ENCODE measurements at regions not wholly inside any gene's neighbourhood (a gene's known extent, or its start where the extent isn't known, plus 50 kb on each side); places are given as distances from the start of the nearest gene placed in this dataset.
"Not testable (repeated sequence)": the region's sequence is repeated elsewhere in the genome, so short reads cannot be mapped to it uniquely, and the experiment has no call there.

GRCh38 chr3:20810555-20810954 is 624.5 kb upstream of the SGO1 start:
- no peak for DNase-seq

- DNase-seq, result no peak
Observed at GRCh38 chr3:20809356-20809755, 623.4 kb upstream of the SGO1 start.

- DNase-seq, result no peak
Observed at GRCh38 chr3:20808864-20809263, 622.9 kb upstream of the SGO1 start.

GRCh38 chr3:20798666-20799065 is 612.7 kb upstream of the SGO1 start:
- DNase-seq, result no peak

- DNase-seq, result no peak
Observed at GRCh38 chr3:20787005-20787404, 601.0 kb upstream of the SGO1 start.

- DNase-seq, result no peak
Observed at GRCh38 chr3:20776692-20777091, 590.7 kb upstream of the SGO1 start.

- no peak for DNase-seq
Observed at GRCh38 chr3:20776286-20776685, 590.3 kb upstream of the SGO1 start.

- DNase-seq, result no peak
Observed at GRCh38 chr3:20773320-20773984, 587.4 kb upstream of the SGO1 start.

GRCh38 chr3:20772869-20773268 is 586.9 kb upstream of the SGO1 start:
- no peak for DNase-seq

GRCh38 chr3:20769430-20769829 is 583.4 kb upstream of the SGO1 start:
- DNase-seq, result no peak

GRCh38 chr3:20760981-20761380 is 575.0 kb upstream of the SGO1 start:
- no peak for DNase-seq

- DNase-seq, result no peak
Observed at GRCh38 chr3:20752416-20752815, 566.4 kb upstream of the SGO1 start.

GRCh38 chr3:20751296-20751695 is 565.3 kb upstream of the SGO1 start:
- no peak for DNase-seq

- DNase-seq, result no peak
Observed at GRCh38 chr3:20747741-20748140, 561.7 kb upstream of the SGO1 start.

- no peak for DNase-seq
Observed at GRCh38 chr3:20743553-20744321, 557.7 kb upstream of the SGO1 start.

GRCh38 chr3:20742903-20743552 is 557.0 kb upstream of the SGO1 start:
- DNase-seq, result no peak

- no peak for DNase-seq
Observed at GRCh38 chr3:20741381-20741780, 555.4 kb upstream of the SGO1 start.

GRCh38 chr3:20739814-20740213 is 553.8 kb upstream of the SGO1 start:
- DNase-seq, result no peak

GRCh38 chr3:20736287-20736852 is 550.4 kb upstream of the SGO1 start:
- no peak for DNase-seq

GRCh38 chr3:20729185-20729584 is 543.2 kb upstream of the SGO1 start:
- DNase-seq, result no peak

GRCh38 chr3:20726786-20727185 is 540.8 kb upstream of the SGO1 start:
- DNase-seq, result no peak

GRCh38 chr3:20724241-20724640 is 538.2 kb upstream of the SGO1 start:
- DNase-seq, result no peak

- not testable (repeated sequence) for DNase-seq
Observed at GRCh38 chr3:20716425-20716824, 530.4 kb upstream of the SGO1 start.

- no peak for DNase-seq
Observed at GRCh38 chr3:20701641-20702040, 515.6 kb upstream of the SGO1 start.

Measured in suppressor macrophage treated with lipopolysaccharide for 1 hour (primary cell).